Prostate gland (tissue), 2 donors: ENCODE measurements at regions not wholly inside any gene's neighbourhood (a gene's known extent, or its start where the extent isn't known, plus 50 kb on each side); places are given as distances from the start of the nearest gene placed in this dataset.

Experiments used
- DNase-seq: peaks from one replicate; pipeline ENCODE4 v3.0.0-alpha.2; 2019; ENCODE audit warnings: low spot score
- H3K27ac ChIP-seq, 2 donors: fragments of 200-600 bp; sonication (generic); 2 replicates each; pipeline ENCODE4 v1.5.1; 2017 to 2019
- H3K27me3 ChIP-seq: fragments of 200-600 bp; sonication (generic); replicated peaks from 2 replicates; pipeline ENCODE4 v1.5.1; 2019; ENCODE audit not compliant: insufficient read depth
- H3K36me3 ChIP-seq, 2 donors: fragments of 200-600 bp; sonication (generic); 1 replicate in 1 of 2; 2 replicates in 1 of 2; pipeline versions ENCODE4 v1.5.1 to v1.8.1; 2017 to 2019
- H3K4me1 ChIP-seq: fragments of 200-600 bp; sonication (generic); replicated peaks from 2 replicates; pipeline ENCODE4 v1.5.1; 2019
- H3K4me3 ChIP-seq, 2 donors: fragments of 200-600 bp; sonication (generic); 2 replicates each; pipeline ENCODE4 v1.5.1; 2017 to 2019
- H3K9me3 ChIP-seq: fragments of 200-600 bp; sonication (generic); 2 replicates; pipeline ENCODE4 v1.5.1; 2017
- POLR2A ChIP-seq: fragments of 450-650 bp; IDR thresholded peaks from one replicate; pipeline ENCODE4 v1.6.1; 2016; ENCODE audit warnings: antibody characterized with exemption, mild to moderate bottlenecking
- POLR2AphosphoS5 ChIP-seq: sonication (generic); formaldehyde crosslinking; IDR thresholded peaks from one replicate; pipeline ENCODE4 v1.6.1; 2017; ENCODE audit warnings: antibody characterized with exemption
- WGBS: methylation state at CpG from one replicate; pipeline ENCODE4 v1.1.5; 2018; 5-methylcytosine and 5-hydroxymethylcytosine counted together
- intact Hi-C: fragments of 100-400 bp; cut with DNase I; formaldehyde crosslinking; loops from one replicate; pipeline ENCODE4 v1.14.2; 2022
- TF ChIP-seq, protein P1 (sequence below), 4 experiments: fragments of 200-600 bp in 2 of 4; fragments of 450-650 bp in 2 of 4; sonication (generic) in 2 of 4; IDR thresholded peaks; 1 replicate in 3 of 4; 2 replicates in 1 of 4; pipeline ENCODE4 v1.5.1; 2016 to 2019; ENCODE audit warnings: antibody characterized with exemption in 4 of 4, mild to moderate bottlenecking in 2 of 4, moderate library complexity in 2 of 4

DNA sequence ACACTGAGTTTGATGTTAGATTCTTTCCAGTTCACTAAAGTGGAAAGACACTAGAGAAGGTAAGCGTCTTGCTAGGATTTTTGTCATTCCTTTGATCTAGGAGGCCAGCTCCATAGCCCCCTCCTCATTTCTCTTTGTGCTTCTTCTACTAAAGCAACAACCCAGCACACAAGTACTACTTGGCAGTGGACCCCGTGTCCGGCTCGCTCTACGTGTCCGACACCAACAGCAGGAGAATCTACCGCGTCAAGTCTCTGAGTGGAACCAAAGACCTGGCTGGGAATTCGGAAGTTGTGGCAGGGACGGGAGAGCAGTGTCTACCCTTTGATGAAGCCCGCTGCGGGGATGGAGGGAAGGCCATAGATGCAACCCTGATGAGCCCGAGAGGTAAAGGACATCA lies 76.6 kb upstream of the WWC1 start:
- DNase-seq = no peak
- 95% methylated on average over 13 of the region's 13 CpGs for WGBS
- intact Hi-C loops = loop anchor here (5.0 kb wide), 1 partner anchor 493 kb away; no protein-coding TSS in a partner anchor

DNA sequence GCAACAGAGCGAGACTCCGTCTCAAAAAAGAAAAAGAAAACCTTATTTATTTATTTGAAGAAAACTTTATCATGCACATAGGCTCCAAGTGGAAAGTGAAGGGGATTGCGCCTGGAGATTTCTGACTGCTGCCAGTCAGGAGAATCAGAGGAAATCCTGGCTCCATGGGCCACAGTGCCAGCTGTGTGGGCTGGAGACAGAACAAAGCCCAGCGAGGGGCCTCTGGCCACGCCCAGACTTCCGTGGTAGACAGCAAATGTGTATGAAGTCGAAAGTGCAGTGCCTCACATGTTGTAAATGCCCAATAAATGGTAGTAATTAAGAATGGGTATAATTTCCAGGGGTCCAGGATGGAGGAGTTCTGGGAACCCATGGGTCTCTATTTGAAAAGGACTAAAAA lies 75.8 kb upstream of the WWC1 start:
- Histone ChIP-seq H3K4me1 (no peaks in the 10 kb centered on the region), H3K36me3 (no peaks in the 10 kb centered on the region), H3K4me3 (no peak overlapping the region), H3K27ac (no peak overlapping the region), H3K27me3 (no peaks in the 10 kb centered on the region), H3K9me3 (no peaks in the 10 kb centered on the region)
- intact Hi-C loops = loop anchor here (5.0 kb wide), 1 partner anchor 493 kb away; no protein-coding TSS in a partner anchor
- WGBS = 77% methylated on average over 7 of the region's 7 CpGs
- no peak for DNase-seq
- TF ChIP-seq POLR2AphosphoS5 (no peak), POLR2A (no peak)
- TF ChIP-seq, protein P1, sequence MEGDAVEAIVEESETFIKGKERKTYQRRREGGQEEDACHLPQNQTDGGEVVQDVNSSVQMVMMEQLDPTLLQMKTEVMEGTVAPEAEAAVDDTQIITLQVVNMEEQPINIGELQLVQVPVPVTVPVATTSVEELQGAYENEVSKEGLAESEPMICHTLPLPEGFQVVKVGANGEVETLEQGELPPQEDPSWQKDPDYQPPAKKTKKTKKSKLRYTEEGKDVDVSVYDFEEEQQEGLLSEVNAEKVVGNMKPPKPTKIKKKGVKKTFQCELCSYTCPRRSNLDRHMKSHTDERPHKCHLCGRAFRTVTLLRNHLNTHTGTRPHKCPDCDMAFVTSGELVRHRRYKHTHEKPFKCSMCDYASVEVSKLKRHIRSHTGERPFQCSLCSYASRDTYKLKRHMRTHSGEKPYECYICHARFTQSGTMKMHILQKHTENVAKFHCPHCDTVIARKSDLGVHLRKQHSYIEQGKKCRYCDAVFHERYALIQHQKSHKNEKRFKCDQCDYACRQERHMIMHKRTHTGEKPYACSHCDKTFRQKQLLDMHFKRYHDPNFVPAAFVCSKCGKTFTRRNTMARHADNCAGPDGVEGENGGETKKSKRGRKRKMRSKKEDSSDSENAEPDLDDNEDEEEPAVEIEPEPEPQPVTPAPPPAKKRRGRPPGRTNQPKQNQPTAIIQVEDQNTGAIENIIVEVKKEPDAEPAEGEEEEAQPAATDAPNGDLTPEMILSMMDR (IDR thresholded peaks at IDR 0.05) = no peak

More for the DNA sequence above, 76.6 kb upstream of the WWC1 start:
- H3K9me3 ChIP-seq = no peaks in the 10 kb centered on the region
- H3K36me3 ChIP-seq = no peaks in the 10 kb centered on the region
- no peaks in the 10 kb centered on the region for H3K4me1 ChIP-seq
- no peaks in the 10 kb centered on the region for H3K27me3 ChIP-seq
- no peak overlapping the region for H3K27ac ChIP-seq
- H3K4me3 ChIP-seq = no peak overlapping the region
- TF ChIP-seq, protein P1 (IDR thresholded peaks at IDR 0.05) = no peak
- TF ChIP-seq POLR2A (no peak), POLR2AphosphoS5 (no peak)

DNA sequence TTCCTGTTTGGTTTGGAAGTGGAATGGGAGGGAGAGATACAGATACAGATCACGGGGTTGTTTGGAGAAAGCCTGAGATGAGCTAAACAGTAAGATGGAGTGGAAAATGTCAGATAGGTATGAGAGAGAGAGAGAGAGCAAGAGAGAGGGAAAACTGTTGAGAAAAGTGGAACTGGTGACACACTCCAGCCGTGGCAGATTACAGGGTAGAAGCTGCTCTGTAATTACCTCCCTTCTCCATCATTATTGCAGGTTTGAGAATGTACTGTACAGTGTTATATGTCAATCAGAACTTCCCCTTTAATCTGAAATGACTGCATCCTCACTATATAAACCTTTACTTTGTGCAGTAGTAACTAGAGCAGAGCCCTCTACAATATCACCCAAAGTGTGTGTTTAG lies 74.5 kb upstream of the WWC1 start:
- intact Hi-C loops = loop anchor here (5.0 kb wide), 1 partner anchor 495 kb away; no protein-coding TSS in a partner anchor
- H3K27me3 ChIP-seq = no peaks in the 10 kb centered on the region
- 67% methylated on average over 2 of the region's 2 CpGs for WGBS
- no peaks in the 10 kb centered on the region for H3K9me3 ChIP-seq
- TF ChIP-seq, protein P1 (IDR thresholded peaks at IDR 0.05) = no peak
- TF ChIP-seq POLR2A (no peak), POLR2AphosphoS5 (no peak)
- no peaks in the 10 kb centered on the region for H3K4me1 ChIP-seq
- H3K27ac ChIP-seq = no peak overlapping the region
- no peak for DNase-seq
- H3K36me3 ChIP-seq = no peaks in the 10 kb centered on the region
- H3K4me3 ChIP-seq = no peak overlapping the region

DNA sequence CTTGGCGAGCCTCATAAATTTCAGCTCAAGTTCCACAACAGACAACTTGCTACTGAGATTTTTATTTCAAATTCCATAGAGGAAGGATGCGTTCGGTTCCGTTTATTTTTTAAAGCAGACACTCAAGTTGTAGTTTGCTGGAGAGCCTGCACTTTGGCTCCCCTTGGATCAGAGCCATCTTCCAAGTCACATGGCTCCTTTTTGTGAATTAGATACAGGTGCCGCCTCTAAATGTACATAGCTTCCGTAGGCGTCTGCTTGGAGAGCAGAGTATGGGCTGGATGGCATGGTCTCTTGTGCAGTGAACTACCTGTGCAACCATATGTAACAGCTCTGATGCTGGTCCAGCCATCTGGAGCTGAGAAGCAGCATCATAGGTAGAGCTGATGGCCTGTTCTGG lies 73.9 kb upstream of the WWC1 start:
- WGBS = 34% methylated on average over 7 of the region's 7 CpGs
- no peak overlapping the region for H3K27ac ChIP-seq
- no peaks in the 10 kb centered on the region for H3K9me3 ChIP-seq
- no peaks in the 10 kb centered on the region for H3K27me3 ChIP-seq
- TF ChIP-seq POLR2A (no peak), POLR2AphosphoS5 (no peak)
- TF ChIP-seq, protein P1 (IDR thresholded peaks at IDR 0.05) = no peak
- no peak for DNase-seq
- H3K4me1 ChIP-seq = no peaks in the 10 kb centered on the region
- no peak overlapping the region for H3K4me3 ChIP-seq
- no peaks in the 10 kb centered on the region for H3K36me3 ChIP-seq
- intact Hi-C loops = loop anchor here (5.0 kb wide), 1 partner anchor 495 kb away; no protein-coding TSS in a partner anchor

DNA sequence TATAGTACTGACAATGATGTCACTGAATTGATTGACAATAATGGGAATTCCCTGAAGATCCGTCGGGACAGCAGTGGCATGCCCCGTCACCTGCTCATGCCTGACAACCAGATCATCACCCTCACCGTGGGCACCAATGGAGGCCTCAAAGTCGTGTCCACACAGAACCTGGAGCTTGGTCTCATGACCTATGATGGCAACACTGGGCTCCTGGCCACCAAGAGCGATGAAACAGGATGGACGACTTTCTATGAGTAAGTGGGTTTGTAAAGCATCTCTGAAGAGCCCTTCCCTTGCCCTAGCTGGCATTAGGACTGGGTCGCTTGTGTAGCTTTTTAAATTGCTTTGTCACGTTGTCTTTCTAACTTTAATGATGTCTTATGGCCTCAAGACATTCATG lies 72.7 kb upstream of the WWC1 start:
- intact Hi-C loops = loop anchor here (5.0 kb wide), 1 partner anchor 496 kb away; no protein-coding TSS in a partner anchor

More for the DNA sequence above, 72.7 kb upstream of the WWC1 start:
- DNase-seq = no peak
- WGBS = 82% methylated on average over 9 of the region's 9 CpGs
- TF ChIP-seq POLR2A (no peak), POLR2AphosphoS5 (no peak)
- TF ChIP-seq, protein P1 (IDR thresholded peaks at IDR 0.05) = no peak
- H3K4me1 ChIP-seq = no peaks in the 10 kb centered on the region
- H3K36me3 ChIP-seq = no peaks in the 10 kb centered on the region
- no peak overlapping the region for H3K4me3 ChIP-seq
- H3K9me3 ChIP-seq = no peaks in the 10 kb centered on the region
- no peaks in the 10 kb centered on the region for H3K27me3 ChIP-seq
- no peak overlapping the region for H3K27ac ChIP-seq
